GM21723 (cell line): ENCODE measurements at regions not wholly inside any gene's neighbourhood (a gene's known extent, or its start where the extent isn't known, plus 50 kb on each side); places are given as distances from the start of the nearest gene placed in this dataset.

ENCODE experiments used
- ATAC-seq: cut with Tn5 transposase; IDR thresholded peaks from one replicate; pipeline ENCODE4 v1.9.1; 2021; ENCODE audit warnings: mild to moderate bottlenecking, moderate library complexity; ENCODE audit not compliant: unreplicated experiment

- ATAC-seq, result peak; percentile 37
Measured at GRCh38 chrX:4935401-4935800, 1222.0 kb upstream of the PRKX start.

DNA sequence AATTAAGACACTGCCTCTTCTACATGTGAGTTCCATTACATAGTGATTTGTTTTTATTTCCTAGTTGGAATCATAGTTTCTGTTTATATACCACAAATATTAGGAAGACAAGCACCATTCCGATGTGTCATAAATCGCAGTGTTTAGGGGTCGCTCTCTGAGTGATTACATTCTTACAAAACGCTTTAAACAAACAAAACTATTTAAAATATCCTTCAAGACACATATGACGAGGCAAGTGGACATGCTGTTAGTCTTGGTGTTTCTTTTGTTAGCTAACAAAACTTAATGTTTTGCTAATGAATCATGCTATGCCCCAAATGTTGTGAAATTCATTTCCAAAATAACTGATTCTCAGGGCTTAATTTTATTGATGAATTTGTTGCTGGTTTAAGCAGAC, 1219.3 kb upstream of the PRKX start:
- ATAC-seq, result no peak

DNA sequence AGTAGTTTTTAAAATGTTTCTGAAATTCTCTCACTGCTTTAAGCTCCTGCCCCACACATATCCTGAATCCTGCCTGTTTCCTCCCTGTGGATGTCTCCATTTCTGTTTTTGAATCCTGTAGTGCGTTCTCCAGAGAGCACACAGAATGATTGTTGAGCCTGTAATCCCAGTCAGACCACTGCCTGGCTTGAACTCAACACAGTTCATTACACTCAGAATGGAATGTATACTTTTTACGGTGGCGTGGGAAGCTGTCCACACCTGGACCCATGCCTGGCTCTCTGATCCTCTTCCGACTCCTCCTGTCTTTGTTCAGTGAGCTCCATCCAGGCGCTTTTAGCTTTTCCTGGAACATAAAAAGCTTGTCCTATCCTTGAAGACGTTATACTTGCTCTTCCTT, 1217.0 kb upstream of the PRKX start:
- no peak for ATAC-seq

- no peak for ATAC-seq
Measured at GRCh38 chrX:4925911-4926310, 1212.5 kb upstream of the PRKX start.

GRCh38 chrX:4909348-4909747, 1195.9 kb upstream of the PRKX start:
- no peak for ATAC-seq

GRCh38 chrX:4905576-4905975, 1192.1 kb upstream of the PRKX start:
- ATAC-seq, result no peak

DNA sequence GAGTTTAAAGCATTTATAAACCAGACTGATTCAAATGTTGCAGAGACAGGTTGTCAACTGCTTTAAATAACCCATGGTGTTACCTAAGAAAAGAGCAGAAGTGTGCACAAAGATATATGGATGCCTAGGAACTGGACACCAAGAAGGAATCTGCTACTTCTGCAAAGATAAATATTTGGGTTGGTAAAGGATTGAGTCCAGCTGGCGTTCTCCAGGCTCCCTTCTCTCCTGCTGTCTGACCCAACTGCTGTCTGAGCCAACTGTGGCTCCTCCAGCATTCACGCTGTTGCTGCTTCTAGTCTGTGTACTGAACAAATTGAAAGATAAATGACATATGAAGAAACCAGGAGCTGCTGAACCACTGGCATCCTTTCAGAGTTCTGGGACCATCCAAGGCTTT, 1167.8 kb upstream of the PRKX start:
- no peak for ATAC-seq

DNA sequence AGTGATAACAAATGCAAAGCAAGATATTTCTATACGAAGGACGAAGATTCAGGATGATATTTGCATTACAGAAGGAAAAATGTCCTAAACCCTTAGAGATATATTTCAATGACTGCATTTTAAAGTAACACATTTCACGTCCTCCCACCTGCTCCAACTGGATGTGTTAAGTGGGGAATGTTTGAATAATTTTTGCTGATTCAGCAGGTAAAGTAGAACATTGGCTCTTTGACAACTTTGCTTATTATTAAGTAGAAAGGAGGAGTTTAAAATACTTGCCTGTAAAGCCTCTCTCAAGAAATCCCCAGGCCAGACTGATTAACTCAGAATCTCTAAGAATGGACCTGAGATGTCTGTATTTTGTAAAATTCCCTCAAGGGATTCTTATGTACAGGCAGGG, 1165.2 kb upstream of the PRKX start:
- no peak for ATAC-seq

DNA sequence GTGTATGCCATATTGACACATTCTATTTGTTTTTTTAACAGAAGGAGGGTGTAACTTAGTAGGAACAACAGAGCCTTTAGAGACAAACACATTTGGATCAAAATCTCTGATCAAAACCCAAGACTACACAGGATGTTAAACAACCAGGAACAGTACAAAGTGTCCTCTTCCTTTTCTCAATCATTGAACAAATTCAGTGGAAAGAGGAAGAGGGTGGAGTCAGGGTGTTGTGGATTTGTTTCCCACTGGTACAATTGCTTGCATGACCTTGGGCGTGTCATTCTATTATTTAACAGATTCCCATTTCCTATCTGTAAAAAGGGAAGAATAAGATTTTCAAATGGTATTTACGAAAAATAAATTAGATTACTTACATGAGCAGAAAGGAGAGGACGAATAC, 1162.8 kb upstream of the PRKX start:
- ATAC-seq, result no peak

DNA sequence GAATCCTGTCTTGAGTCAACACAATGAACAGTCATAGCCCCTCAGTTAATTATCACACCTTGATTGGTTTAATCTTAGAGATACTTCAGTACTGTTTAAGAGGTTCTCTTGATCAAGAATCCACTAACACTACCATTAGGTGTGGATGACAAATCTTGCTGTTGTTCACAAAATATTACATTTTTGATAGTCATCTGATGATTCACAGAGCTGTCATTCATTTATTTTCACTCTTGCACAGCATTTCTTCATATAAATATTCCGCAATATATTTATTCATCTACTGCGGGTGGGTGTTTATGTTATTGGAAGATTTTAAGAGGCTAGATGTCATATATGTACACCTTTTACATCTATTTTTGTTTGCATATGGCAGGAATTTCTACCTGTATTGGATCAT, 1138.1 kb upstream of the PRKX start:
- no peak for ATAC-seq

GRCh38 chrX:4850312-4850711, 1136.9 kb upstream of the PRKX start:
- ATAC-seq, result no peak

- no peak for ATAC-seq
Measured at GRCh38 chrX:4844376-4844775, 1130.9 kb upstream of the PRKX start.

DNA sequence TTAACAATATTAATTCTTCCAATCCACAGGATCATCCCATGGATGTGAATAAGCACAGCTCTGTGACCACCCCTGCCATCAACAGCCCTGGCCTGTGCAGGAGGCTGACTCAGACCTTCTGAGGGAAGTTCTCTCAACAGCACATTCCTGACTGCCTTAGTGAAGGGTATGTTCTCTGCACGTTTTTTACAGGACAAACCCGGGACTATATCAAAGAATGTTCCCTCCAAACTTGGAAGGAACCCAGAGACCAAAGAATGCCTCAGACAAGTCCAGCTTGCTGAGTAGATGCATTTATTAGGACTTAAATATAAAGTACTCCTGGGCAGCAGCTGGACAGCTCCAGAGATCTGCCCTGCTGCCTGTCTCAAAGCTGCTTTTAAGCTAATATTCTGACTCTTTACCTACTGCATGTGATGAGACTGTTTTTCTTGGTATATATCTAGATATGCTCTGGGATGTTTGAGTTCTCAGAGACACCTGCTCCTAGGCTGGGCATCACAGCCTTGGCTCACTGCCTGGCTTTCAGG, 1127.8 kb upstream of the PRKX start:
- no peak for ATAC-seq

DNA sequence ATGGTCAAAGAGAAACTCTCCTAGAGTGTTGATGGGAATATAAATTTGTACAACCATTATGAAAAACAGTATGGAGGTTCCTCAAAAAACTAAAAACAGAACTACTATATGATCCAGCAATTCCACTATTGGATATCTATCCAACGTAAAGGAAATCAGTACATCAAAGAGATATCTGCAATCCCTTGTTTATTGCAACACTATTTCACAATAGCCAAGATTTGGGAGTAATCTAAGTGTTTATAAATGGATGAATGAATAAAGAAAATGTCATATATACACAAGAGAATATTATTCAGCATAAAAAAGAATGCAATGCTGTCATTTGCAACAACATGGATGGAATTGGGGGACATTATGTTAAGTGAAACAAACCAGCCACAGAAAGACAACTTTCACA, 1118.1 kb upstream of the PRKX start:
- ATAC-seq, result no peak

DNA sequence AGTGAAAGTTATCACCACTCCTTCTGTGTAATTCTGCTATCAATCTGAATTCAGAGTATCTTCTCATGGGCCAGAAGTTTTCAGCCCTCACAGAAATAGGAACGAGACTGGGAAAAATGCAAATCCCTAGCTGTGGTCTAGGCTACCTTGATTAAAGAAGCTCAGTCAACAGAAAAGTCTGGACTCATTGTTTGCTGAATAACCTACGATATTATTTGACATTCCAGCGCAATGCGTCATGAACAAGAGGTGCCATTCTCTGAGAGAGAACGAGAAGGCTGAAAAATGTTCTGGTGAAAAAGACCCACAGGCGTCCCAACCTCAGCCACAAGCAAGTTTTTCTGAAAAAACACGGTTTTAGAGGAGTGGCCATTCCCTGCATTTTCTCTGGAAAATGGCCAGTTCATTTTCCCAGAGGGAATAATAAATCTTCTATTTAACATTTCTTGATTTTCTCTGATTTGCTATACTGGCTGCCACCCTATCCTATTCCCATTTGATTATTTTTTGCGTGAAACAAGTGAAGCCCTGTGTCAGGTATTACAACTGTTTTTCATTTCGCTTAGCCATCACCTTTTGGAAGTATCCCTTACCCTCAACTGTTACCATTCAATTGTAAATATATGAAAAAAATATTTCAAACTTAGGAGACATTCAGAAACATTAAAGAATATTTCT, 1117.6 kb upstream of the PRKX start:
- no peak for ATAC-seq

DNA sequence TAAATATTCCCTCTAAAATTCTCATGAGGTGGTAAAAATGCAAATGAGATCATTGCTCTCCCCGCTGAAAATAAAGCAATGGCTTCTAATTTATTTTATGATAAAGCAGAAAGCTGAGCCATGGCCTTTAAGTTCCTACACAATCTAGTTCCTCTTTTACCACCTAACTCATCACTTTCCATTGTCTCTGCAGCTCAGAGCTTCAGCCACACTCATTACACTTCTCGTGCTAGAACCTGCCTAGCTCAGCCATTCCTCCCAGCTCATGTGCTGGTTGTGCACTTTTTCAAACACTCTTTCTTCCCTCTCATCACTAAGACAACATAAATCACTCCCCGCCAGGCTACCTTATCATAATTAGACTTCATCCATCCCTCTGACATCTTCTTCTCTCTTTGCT, 1112.1 kb upstream of the PRKX start:
- no peak for ATAC-seq

GRCh38 chrX:4809571-4809970, 1096.1 kb upstream of the PRKX start:
- no peak for ATAC-seq

DNA sequence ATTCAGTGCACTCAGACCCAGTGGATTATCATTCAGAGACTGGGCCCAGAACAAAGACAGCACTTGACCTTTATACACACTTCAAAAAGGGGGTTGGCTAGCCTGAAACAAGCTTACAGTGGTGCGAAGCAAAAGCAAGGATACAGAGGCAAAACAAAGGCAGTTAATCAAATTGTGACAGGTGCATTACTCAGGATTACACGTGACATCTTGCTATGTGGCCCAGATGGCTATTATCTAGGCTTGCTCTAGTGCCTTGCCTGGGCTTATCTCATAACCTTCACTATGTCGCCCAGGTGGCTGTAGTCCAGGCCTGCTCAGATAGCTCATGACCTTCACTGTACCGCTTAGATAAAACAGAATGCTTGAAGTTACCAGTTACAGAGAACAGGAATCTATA, 1092.1 kb upstream of the PRKX start:
- ATAC-seq, result no peak

GRCh38 chrX:4800756-4801155, 1087.3 kb upstream of the PRKX start:
- no peak for ATAC-seq

DNA sequence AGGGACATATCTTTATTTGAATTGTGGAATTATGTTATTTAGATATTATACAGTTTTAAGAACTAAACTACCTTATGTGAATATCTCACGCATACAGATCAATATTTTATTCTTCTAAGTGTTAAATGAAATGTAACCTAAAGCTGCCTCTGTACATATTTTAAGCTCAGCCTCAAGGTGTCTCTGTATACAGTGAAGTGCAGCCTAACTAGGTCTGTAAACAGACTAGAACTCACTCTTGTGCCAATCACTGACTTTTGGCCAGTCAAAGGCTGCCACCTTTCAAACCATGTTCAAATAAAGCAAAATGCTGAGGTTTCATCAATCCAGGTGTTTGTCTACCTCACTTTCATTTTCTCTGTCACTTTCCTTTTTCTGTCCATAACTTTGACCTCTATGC, 1074.5 kb upstream of the PRKX start:
- ATAC-seq, result no peak

DNA sequence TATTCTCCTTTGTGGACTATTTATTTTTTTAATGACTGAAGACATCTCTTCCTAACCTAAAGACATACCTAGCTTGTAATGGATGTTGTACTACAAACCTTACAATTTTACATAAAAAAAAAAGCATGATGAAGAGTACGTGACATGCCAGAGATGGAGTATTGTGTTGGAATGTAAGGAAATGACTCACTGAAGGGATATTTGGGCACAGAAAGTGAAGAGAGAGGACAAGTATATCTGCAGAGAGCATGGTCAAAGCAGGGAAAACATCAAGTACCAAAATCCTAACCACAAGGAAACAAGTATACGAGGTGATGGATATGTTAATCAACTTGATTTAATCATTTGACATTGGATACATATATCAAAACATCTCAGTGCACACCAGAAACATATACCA, 1051.4 kb upstream of the PRKX start:
- no peak for ATAC-seq

DNA sequence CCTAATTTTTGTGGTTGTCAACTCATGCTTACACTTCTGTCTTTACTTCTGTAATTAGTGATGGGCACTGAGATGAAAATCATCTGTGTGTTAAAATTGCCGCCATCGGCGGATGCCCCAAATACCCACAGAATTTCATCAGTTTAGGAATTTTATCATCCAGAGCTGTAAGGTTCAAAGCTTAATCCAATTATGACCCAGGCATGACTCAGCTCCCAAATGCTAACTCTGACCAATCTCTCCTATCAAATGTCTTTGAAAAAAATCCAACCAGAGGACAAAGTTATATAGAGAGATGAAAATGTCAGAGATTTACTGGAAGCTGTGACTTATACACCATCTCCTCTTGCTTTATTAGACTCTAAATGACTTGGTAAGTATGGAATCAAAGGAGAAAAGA, 1048.7 kb upstream of the PRKX start:
- no peak for ATAC-seq

DNA sequence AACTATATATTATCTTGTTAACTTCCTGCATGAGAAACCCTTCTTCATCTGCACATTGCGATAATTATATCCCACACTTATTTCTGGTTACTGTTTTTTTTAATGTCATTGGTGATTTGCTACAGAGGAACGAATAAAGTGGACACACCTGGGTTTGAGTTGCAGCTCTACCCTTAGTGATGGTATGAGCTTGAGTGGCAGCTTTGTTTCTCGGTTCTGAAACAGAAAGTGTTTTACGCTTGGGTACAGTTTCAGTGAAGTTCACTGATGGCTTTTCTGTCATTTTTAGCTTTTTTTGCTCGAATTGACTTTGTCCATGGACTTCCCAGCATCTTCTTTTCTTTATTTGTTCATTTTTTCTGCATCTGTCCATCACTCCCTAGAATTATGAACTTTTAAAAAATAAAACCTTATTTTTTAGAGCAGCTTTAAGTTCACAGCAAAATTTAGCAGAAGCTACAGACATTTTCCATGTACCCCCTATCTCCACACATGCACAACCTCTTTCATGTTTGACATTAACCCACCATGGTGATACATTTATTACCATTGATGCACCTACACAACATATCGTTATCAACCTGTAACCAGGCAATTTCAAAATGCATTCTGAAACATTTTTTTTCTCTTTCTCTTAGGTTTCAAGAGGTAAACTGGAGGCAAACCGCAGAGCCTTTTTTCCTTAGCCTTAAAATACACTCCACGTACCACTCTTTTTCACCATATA, 1041.6 kb upstream of the PRKX start:
- ATAC-seq, result peak; percentile 78
